ENCODE measurements at regions not wholly inside any gene's neighbourhood (a gene's known extent, or its start where the extent isn't known, plus 50 kb on each side); places are given as distances from the start of the nearest gene placed in this dataset.

DNA sequence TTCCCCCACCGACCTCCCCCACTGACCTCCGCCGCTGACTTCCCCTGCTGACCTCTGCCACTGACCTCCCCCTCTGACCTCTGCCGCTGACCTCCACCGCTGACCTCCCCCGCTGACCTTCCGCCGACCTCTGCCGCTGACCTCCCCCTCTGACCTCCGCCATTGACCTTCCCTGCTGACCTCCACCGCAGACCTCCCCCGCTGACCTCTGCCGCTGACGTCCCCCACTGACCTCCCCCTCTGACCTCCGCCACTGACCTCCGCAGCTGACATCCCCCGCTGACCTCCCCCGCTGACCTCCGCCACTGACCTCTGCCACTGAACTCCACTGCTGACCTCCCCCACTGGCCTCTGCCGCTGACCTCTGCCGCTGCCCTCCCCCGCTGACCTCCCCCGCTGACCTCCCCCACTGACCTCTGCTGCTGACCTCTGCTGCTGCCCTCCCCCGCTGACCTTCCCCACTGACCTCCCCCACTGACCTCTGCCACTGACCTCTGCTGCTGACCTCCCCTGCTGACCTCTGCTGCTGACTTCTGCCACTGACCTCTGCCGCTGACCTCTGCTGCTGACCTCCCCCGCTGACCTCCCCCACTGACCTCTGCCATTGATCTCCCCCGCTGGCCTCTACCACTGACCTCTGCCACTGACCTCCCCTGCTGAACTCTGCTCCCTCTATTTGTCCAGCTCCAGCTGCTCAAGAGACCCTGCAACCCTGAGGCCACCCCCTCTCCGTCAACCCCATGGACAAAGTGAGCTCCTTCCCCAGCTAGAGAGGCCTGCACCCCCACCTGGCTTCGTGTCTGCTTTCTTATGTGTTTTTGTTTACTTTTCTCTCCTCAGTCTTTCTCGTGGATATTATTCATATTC lies 91.4 kb upstream of the AFDN start:
- Histone ChIP-seq H2AFZ (no peak overlapping the region), H3K36me3 (replicated peaks; ENCODE audit: insufficient read depth, low read depth) (no peaks in the 10 kb centered on the region), H3K4me3 (no peak overlapping the region), H3K27me3 (no peaks in the 10 kb centered on the region), H3K4me1 (ENCODE audit: insufficient read depth) (no peaks in the 10 kb centered on the region), H3K27ac (no peak overlapping the region), H4K20me1 (ENCODE audit: insufficient read depth, poor library complexity, severe bottlenecking) (no peaks in the 10 kb centered on the region), H3K4me2 (no peak overlapping the region), H3K9me3 (ENCODE audit: low read depth) (no peaks in the 10 kb centered on the region), H3K9me2 (replicated peaks; ENCODE audit: insufficient read depth) (no peaks in the 10 kb centered on the region), H3K79me2 (no peaks in the 10 kb centered on the region)
- no peak for TF ChIP-seq EZH2 (IDR thresholded peaks at IDR 0.05; ENCODE audit: borderline replicate concordance)
- TF ChIP-seq, protein P1, sequence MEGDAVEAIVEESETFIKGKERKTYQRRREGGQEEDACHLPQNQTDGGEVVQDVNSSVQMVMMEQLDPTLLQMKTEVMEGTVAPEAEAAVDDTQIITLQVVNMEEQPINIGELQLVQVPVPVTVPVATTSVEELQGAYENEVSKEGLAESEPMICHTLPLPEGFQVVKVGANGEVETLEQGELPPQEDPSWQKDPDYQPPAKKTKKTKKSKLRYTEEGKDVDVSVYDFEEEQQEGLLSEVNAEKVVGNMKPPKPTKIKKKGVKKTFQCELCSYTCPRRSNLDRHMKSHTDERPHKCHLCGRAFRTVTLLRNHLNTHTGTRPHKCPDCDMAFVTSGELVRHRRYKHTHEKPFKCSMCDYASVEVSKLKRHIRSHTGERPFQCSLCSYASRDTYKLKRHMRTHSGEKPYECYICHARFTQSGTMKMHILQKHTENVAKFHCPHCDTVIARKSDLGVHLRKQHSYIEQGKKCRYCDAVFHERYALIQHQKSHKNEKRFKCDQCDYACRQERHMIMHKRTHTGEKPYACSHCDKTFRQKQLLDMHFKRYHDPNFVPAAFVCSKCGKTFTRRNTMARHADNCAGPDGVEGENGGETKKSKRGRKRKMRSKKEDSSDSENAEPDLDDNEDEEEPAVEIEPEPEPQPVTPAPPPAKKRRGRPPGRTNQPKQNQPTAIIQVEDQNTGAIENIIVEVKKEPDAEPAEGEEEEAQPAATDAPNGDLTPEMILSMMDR (IDR thresholded peaks at IDR 0.05; ENCODE audit: poor library complexity): no peak
- TF ChIP-seq EZH2phosphoT487 (IDR thresholded peaks at IDR 0.05; ENCODE audit: low read depth, severe bottlenecking, unreplicated experiment): no peak
- DNase-seq (ENCODE audit: low spot score): no peak
- WGBS (ENCODE audit: low lambda C conversion rate, missing lambda C conversion rate): 85% methylated on average over 13 of the region's 30 CpGs

DNA sequence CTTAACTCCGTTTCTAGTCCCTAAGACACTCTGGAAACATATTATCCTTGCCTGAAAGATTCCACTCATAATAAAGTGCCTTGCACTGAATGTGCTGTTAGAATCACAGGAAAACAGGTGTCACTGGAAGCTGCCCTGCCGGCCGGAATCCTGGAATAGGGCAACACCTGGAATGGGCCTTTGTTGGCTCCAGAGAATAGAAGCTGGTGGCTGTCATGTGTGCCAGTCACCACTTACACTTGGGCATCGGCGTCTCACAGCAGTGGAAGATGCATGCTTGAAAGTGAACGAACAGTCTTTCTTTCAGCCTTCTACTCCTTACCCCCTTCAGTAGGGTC lies 90.8 kb upstream of the AFDN start:
- Histone ChIP-seq H3K79me2 (no peaks in the 10 kb centered on the region), H3K36me3 (replicated peaks; ENCODE audit: insufficient read depth, low read depth) (no peaks in the 10 kb centered on the region), H3K4me2 (no peak overlapping the region), H3K4me3 (no peak overlapping the region), H3K9me2 (replicated peaks; ENCODE audit: insufficient read depth) (no peaks in the 10 kb centered on the region), H2AFZ (no peak overlapping the region), H3K4me1 (ENCODE audit: insufficient read depth) (no peaks in the 10 kb centered on the region), H3K27me3 (no peaks in the 10 kb centered on the region), H3K9me3 (ENCODE audit: low read depth) (no peaks in the 10 kb centered on the region), H3K27ac (no peak overlapping the region), H4K20me1 (ENCODE audit: insufficient read depth, poor library complexity, severe bottlenecking) (no peaks in the 10 kb centered on the region)
- TF ChIP-seq EZH2 (IDR thresholded peaks at IDR 0.05; ENCODE audit: borderline replicate concordance): no peak
- TF ChIP-seq, protein P1 (IDR thresholded peaks at IDR 0.05; ENCODE audit: poor library complexity): no peak
- no peak for TF ChIP-seq EZH2phosphoT487 (IDR thresholded peaks at IDR 0.05; ENCODE audit: low read depth, severe bottlenecking, unreplicated experiment)
- DNase-seq (ENCODE audit: low spot score): no peak
- 89% methylated on average over 6 of the region's 6 CpGs for WGBS (ENCODE audit: low lambda C conversion rate, missing lambda C conversion rate)

DNA sequence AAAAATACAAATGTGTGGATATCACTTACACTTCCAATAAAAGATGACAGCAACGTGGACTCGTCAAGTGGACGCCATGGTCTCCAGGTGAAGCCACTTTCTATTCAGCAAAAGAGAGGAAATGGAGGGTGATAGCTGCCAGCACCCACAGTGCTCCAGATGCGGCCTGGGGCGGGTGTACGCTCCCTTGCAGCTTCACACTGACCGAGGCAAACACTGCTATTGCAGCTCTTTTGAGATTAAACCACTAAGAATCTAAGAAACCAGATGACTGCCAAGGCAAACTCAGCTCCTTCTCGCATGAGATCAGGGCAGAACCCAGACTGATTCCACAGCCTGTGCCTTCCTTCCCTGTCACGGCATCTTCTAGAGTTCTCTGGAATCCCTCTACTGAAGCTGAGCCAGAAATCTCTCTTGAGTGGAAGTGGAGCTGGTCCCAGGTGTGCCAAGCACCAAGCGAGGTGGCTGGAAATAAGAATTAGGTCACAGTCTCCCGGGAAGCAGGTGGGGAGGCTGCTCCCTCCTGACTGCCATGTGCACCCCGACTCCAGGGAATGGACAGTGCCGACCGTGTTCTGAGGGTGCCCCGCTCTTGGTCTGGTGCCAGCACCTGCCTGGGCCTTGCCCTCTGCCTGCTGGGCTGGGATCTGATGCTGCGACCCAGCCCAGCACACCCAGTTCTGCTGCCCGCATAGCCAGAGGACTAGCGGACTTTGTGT lies 90.1 kb upstream of the AFDN start:
- Histone ChIP-seq H3K27me3 (no peaks in the 10 kb centered on the region), H2AFZ (no peak overlapping the region), H3K9me3 (ENCODE audit: low read depth) (no peaks in the 10 kb centered on the region), H3K9me2 (replicated peaks; ENCODE audit: insufficient read depth) (no peaks in the 10 kb centered on the region), H3K4me3 (no peak overlapping the region), H3K4me1 (ENCODE audit: insufficient read depth) (no peaks in the 10 kb centered on the region), H3K36me3 (replicated peaks; ENCODE audit: insufficient read depth, low read depth) (no peaks in the 10 kb centered on the region), H3K79me2 (no peaks in the 10 kb centered on the region), H4K20me1 (ENCODE audit: insufficient read depth, poor library complexity, severe bottlenecking) (no peaks in the 10 kb centered on the region), H3K27ac (no peak overlapping the region), H3K4me2 (no peak overlapping the region)
- DNase-seq (ENCODE audit: low spot score): no peak
- 88% methylated on average over 18 of the region's 18 CpGs for WGBS (ENCODE audit: low lambda C conversion rate, missing lambda C conversion rate)
- no peak for TF ChIP-seq EZH2phosphoT487 (IDR thresholded peaks at IDR 0.05; ENCODE audit: low read depth, severe bottlenecking, unreplicated experiment)
- TF ChIP-seq EZH2 (IDR thresholded peaks at IDR 0.05; ENCODE audit: borderline replicate concordance): no peak
- TF ChIP-seq, protein P1 (IDR thresholded peaks at IDR 0.05; ENCODE audit: poor library complexity): no peak

Measured in hepatocyte (in vitro differentiated cells).